Adrenal gland (tissue), 9 donors: ENCODE measurements at regions not wholly inside any gene's neighbourhood (a gene's known extent, or its start where the extent isn't known, plus 50 kb on each side); places are given as distances from the start of the nearest gene placed in this dataset.

Experiments used
- DNase-seq, 7 donors: peaks; one replicate each; pipeline ENCODE4 v3.0.0-alpha.2; 2019 to 2020
- H3K27ac ChIP-seq, 5 donors: fragments of 200-600 bp; sonication (generic) in 4 of 5; 1 replicate in 3 of 5; 2 replicates in 2 of 5; pipeline versions ENCODE4 v1.5.1 to v1.8.0; 2016 to 2020; ENCODE audit warnings: mild to moderate bottlenecking in 1 of 5
- H3K27me3 ChIP-seq: fragments of 200-600 bp; 2 replicates; pipeline ENCODE4 v1.8.0; 2021
- H3K36me3 ChIP-seq, 2 donors: fragments of 200-600 bp; replicated peaks in 1 of 2; 1 replicate in 1 of 2; 2 replicates in 1 of 2; pipeline versions ENCODE4 v1.5.1 to v1.8.0; 2018 to 2022
- H3K4me1 ChIP-seq, 2 donors: fragments of 200-600 bp; replicated peaks in 1 of 2; 1 replicate in 1 of 2; 2 replicates in 1 of 2; pipeline versions ENCODE4 v1.5.1 to v1.8.0; 2018 to 2021
- H3K4me3 ChIP-seq, 4 donors: fragments of 200-600 bp; sonication (generic) in 3 of 4; one replicate each; pipeline ENCODE4 v1.5.1; 2016 to 2018
- H3K9me3 ChIP-seq, 3 donors: fragments of 200-600 bp; sonication (generic) in 1 of 3; replicated peaks in 1 of 3; 1 replicate in 2 of 3; 2 replicates in 1 of 3; pipeline versions ENCODE4 v1.5.1 to v1.8.0; 2016 to 2021
- POLR2A ChIP-seq, 2 donors: fragments of 450-650 bp; IDR thresholded peaks; one replicate each; pipeline ENCODE4 v1.6.1; 2017; ENCODE audit warnings: antibody characterized with exemption in 2 of 2, mild to moderate bottlenecking in 2 of 2, moderate library complexity in 1 of 2
- WGBS, 4 donors: extraction: QIAGEN DNeasy Blood & Tissue Kit in 2 of 4; methylation state at CpG; one replicate each; pipeline versions ENCODE4 v1.1.5 to v1.1.7; 2013 to 2017; 5-methylcytosine and 5-hydroxymethylcytosine counted together
- intact Hi-C, 2 donors: fragments of 100-400 bp; cut with DNase I; formaldehyde crosslinking; loops; one replicate each; pipeline versions ENCODE4 v1.14.1 to v1.15.0; 2022 to 2023
- TF ChIP-seq, protein P1 (sequence below), 6 experiments: fragments of 450-650 bp in 4 of 6; fragments of 200-600 bp in 2 of 6; sonication (generic) in 1 of 6; IDR thresholded peaks; 1 replicate in 5 of 6; 2 replicates in 1 of 6; pipeline versions ENCODE4 v1.5.1 to v1.8.0; 2016 to 2021; ENCODE audit warnings: antibody characterized with exemption in 6 of 6, mild to moderate bottlenecking in 2 of 6, moderate library complexity in 1 of 6
- donor health status: healthy with polysubstance abuse.
- donor health status: Bipolar disorder and iron deficiency.
- donor health status: DM: yes; HTN: yes; CAD: no.
- donor health status: DM: no; HTN: no; CAD: no.
- donor health status: DM: no; HTN: no; CAD: no.

DNA sequence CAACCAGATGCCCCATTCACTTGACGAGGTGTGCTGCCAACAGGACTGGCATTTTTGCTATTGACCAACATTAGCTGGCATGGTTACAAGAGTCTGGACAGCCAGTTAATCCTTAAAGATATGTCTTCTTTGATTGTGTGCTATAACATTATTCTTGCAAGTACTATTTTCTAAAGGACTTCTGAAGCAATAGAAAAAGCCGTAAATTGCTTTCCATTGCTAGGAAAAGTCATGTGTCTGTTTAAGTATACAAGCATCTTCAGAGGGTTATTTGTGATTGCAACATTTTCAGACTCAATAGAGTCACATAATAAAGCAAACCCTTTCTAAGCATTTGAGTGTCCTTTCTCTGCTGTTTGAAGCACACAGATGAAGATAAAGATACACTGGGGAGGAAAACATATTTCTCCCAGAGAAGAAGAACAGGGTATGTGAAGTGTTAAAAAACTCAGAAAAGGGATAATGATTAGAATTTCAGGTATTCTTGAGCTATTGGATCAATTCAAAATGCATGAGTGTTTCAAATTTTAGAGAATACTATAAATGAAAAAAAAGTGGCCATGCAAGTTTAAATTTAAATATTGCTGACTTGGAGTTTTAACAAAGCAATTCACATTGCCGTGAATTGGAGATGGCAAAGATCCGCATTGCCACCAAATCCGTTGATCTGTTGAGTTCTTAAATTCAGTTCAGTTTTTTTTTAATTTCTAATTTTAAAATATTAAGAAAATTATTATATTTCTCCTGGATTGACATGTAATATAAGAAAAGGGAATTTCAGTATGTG lies 191.7 kb upstream of the MAP3K7 start:
- DNase-seq: no peak
- Histone ChIP-seq H3K27ac (no peak overlapping the region), H3K9me3 (no peaks in the 10 kb centered on the region), H3K4me1 (no peaks in the 10 kb centered on the region), H3K4me3 (no peak overlapping the region), H3K36me3 (no peaks in the 10 kb centered on the region), H3K27me3 (no peaks in the 10 kb centered on the region)
- no peak for TF ChIP-seq POLR2A (IDR thresholded peaks at IDR 0.05)
- TF ChIP-seq, protein P1, sequence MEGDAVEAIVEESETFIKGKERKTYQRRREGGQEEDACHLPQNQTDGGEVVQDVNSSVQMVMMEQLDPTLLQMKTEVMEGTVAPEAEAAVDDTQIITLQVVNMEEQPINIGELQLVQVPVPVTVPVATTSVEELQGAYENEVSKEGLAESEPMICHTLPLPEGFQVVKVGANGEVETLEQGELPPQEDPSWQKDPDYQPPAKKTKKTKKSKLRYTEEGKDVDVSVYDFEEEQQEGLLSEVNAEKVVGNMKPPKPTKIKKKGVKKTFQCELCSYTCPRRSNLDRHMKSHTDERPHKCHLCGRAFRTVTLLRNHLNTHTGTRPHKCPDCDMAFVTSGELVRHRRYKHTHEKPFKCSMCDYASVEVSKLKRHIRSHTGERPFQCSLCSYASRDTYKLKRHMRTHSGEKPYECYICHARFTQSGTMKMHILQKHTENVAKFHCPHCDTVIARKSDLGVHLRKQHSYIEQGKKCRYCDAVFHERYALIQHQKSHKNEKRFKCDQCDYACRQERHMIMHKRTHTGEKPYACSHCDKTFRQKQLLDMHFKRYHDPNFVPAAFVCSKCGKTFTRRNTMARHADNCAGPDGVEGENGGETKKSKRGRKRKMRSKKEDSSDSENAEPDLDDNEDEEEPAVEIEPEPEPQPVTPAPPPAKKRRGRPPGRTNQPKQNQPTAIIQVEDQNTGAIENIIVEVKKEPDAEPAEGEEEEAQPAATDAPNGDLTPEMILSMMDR (IDR thresholded peaks at IDR 0.05): no peak
- 77 to 86% (median 79%) methylated on average over 5 of the region's 5 CpGs for WGBS, 4 donors
- intact Hi-C loops: no loop called here

DNA sequence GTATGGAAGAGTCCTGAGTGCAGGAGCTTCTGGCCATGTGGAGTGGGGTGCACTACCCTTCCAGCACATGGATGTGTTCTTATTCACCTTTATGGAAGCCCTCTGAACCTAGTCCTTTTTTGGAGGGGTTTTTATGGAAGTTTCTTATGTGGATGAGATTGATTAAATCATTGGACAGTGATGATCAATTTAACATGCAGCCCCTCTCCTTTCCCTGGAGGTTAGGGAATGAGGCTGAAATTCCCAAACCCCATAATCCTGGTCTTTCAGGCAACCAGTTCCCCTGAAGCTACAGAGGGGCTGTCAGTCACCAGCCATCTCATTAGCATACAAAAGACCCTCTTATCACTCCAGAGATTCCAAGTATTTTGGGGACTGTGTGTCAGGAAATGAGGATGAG lies 183.9 kb upstream of the MAP3K7 start:
- no peak for TF ChIP-seq POLR2A (IDR thresholded peaks at IDR 0.05)
- TF ChIP-seq, protein P1 (IDR thresholded peaks at IDR 0.05): no peak
- intact Hi-C loops: no loop called here
- H3K27me3 ChIP-seq: no peaks in the 10 kb centered on the region

DNA sequence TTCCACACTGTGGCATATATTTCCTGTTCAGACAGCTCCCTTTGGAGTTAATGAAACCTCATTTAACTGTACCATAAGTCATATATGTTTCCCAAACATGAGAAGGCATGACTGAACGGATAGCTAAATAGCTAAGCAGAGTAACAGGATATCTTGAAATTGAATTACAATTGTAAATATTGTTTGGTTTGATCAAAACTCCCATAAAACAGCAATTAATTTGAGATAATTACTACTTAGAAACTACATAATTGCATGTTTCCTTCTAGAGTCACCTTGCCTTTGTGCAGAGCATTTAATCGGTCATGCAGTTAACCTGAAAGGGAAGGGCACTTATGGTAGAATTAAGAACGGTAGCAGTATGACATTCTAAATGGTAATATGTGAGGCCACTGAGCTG lies 179.0 kb upstream of the MAP3K7 start:
- 70 to 82% (median 74%) methylated on average over 3 of the region's 3 CpGs for WGBS, 4 donors
- intact Hi-C loops: no loop called here
- TF ChIP-seq, protein P1 (IDR thresholded peaks at IDR 0.05): no peak
- TF ChIP-seq POLR2A (IDR thresholded peaks at IDR 0.05): no peak
- no peaks in the 10 kb centered on the region for H3K4me1 ChIP-seq
- no peak for DNase-seq
- no peak overlapping the region for H3K4me3 ChIP-seq
- H3K36me3 ChIP-seq: no peaks in the 10 kb centered on the region
- no peak overlapping the region for H3K27ac ChIP-seq
- H3K9me3 ChIP-seq: no peaks in the 10 kb centered on the region
- H3K27me3 ChIP-seq: no peaks in the 10 kb centered on the region

More for the DNA sequence above, 183.9 kb upstream of the MAP3K7 start:
- Histone ChIP-seq H3K4me1 (no peaks in the 10 kb centered on the region), H3K27ac (no peak overlapping the region), H3K36me3 (no peaks in the 10 kb centered on the region), H3K4me3 (no peak overlapping the region), H3K9me3 (no peaks in the 10 kb centered on the region)
- no peak for DNase-seq

DNA sequence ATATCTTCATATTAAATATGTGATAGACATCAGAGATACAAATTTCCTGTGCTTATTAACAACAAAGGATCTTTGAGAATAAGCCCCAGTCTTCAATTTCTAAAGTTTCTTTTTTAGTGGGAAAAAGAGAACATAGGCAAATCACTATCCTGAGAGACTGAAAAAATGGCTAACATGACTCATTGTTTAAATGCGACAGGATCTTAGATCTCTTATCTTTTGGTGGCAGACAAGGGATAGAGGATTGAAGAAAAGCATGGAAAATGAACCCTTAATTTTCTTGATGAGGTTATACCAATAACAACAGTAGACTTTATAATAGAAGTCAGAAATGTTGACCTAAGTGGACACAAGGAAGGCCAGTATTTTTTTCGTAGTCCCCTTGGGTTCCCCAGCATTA lies 178.6 kb upstream of the MAP3K7 start:
- 50 to 64% (median 58%) methylated on average over 2 of the region's 2 CpGs for WGBS, 4 donors
- Histone ChIP-seq H3K36me3 (no peaks in the 10 kb centered on the region), H3K27ac (no peak overlapping the region), H3K9me3 (no peaks in the 10 kb centered on the region), H3K4me3 (no peak overlapping the region), H3K4me1 (no peaks in the 10 kb centered on the region), H3K27me3 (no peaks in the 10 kb centered on the region)
- intact Hi-C loops: no loop called here
- no peak for TF ChIP-seq POLR2A (IDR thresholded peaks at IDR 0.05)
- TF ChIP-seq, protein P1 (IDR thresholded peaks at IDR 0.05): no peak
- DNase-seq: no peak
